ENCODE measurements at regions not wholly inside any gene's neighbourhood (a gene's known extent, or its start where the extent isn't known, plus 50 kb on each side); places are given as distances from the start of the nearest gene placed in this dataset.

- no peak for TF ChIP-seq CTCF (IDR thresholded peaks at IDR 0.05)
- no peak for TF ChIP-seq POLR2AphosphoS5 (IDR thresholded peaks at IDR 0.05)
- TF ChIP-seq POLR2A (IDR thresholded peaks at IDR 0.05) = no peak
- TF ChIP-seq EP300 (IDR thresholded peaks at IDR 0.05) = no peak
These were observed 499.3 kb downstream of the INHBA start for GRCh38 chr7:41203542-41203941.

Data from suprapubic skin (tissue), 4 donors.